Psoas muscle (tissue), 7 donors: ENCODE measurements at regions not wholly inside any gene's neighbourhood (a gene's known extent, or its start where the extent isn't known, plus 50 kb on each side); places are given as distances from the start of the nearest gene placed in this dataset.

Experiments used
- ATAC-seq, 4 donors: fragments of 200-7000 bp; cut with Tn5 transposase; one replicate each; pipeline ENCODE4 v1.9.1; 2020; ENCODE audit warnings: moderate library complexity in 3 of 4, mild to moderate bottlenecking in 2 of 4
- DNase-seq, 2 donors: peaks; one replicate each; pipeline ENCODE4 v3.0.0-alpha.2; 2020
- H3K27ac ChIP-seq: fragments of 200-600 bp; one replicate; pipeline ENCODE4 v1.8.0; 2022
- H3K27me3 ChIP-seq, 3 donors: fragments of 200-600 bp in 1 of 3; one replicate each; pipeline versions ENCODE4 v1.6.1 to v1.8.0; 2013 to 2022; ENCODE audit warnings: low read length in 2 of 3, mild to moderate bottlenecking in 2 of 3, moderate library complexity in 1 of 3; ENCODE audit not compliant: insufficient read depth in 3 of 3
- H3K36me3 ChIP-seq, 2 donors: fragments of 200-600 bp in 1 of 2; one replicate each; pipeline versions ENCODE4 v1.6.1 to v1.8.0; 2013 to 2022; ENCODE audit warnings: low read depth in 1 of 2, mild to moderate bottlenecking in 1 of 2, moderate library complexity in 1 of 2; ENCODE audit not compliant: insufficient read depth in 1 of 2
- H3K4me1 ChIP-seq: fragments of 200-600 bp; one replicate; pipeline ENCODE4 v1.8.0; 2022
- H3K4me3 ChIP-seq: fragments of 200-600 bp; one replicate; pipeline ENCODE4 v1.8.0; 2022; ENCODE audit warnings: mild to moderate bottlenecking
- H3K9me3 ChIP-seq: fragments of 200-600 bp; one replicate; pipeline ENCODE4 v1.8.0; 2022
- WGBS, 3 donors: extraction: QIAGEN DNeasy Blood & Tissue Kit; methylation state at CpG; one replicate each; pipeline versions ENCODE4 v1.1.6 to v1.1.7; 2013; 5-methylcytosine and 5-hydroxymethylcytosine counted together
- intact Hi-C, 2 donors: fragments of 100-400 bp; cut with DNase I; formaldehyde crosslinking; loops; one replicate each; pipeline versions ENCODE4 v1.11.0 to v1.14.2; 2022
- TF ChIP-seq, protein P1 (sequence below): fragments of 200-600 bp; IDR thresholded peaks from one replicate; pipeline ENCODE4 v1.8.0; 2022; ENCODE audit warnings: antibody characterized with exemption
- donor health status: healthy with polysubstance abuse.
- donor health status: DM: no; HTN: no; CAD: no; lungs with moderate emphysema.
- donor health status: Bipolar disorder and iron deficiency.
- donor health status: healthy.
- donor health status: DM: yes; HTN: yes; CAD: no.
- donor health status: DM: no; HTN: no; CAD: no.
- donor health status: DM: yes; HTN: yes; CAD: no.

- no peaks in the 10 kb centered on the region for H3K36me3 ChIP-seq
- intact Hi-C loops, result no loop called here
- ATAC-seq, result no peak
- TF ChIP-seq, protein P1, sequence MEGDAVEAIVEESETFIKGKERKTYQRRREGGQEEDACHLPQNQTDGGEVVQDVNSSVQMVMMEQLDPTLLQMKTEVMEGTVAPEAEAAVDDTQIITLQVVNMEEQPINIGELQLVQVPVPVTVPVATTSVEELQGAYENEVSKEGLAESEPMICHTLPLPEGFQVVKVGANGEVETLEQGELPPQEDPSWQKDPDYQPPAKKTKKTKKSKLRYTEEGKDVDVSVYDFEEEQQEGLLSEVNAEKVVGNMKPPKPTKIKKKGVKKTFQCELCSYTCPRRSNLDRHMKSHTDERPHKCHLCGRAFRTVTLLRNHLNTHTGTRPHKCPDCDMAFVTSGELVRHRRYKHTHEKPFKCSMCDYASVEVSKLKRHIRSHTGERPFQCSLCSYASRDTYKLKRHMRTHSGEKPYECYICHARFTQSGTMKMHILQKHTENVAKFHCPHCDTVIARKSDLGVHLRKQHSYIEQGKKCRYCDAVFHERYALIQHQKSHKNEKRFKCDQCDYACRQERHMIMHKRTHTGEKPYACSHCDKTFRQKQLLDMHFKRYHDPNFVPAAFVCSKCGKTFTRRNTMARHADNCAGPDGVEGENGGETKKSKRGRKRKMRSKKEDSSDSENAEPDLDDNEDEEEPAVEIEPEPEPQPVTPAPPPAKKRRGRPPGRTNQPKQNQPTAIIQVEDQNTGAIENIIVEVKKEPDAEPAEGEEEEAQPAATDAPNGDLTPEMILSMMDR, result no peak
- H3K27ac ChIP-seq, result no peak overlapping the region
- no peaks in the 10 kb centered on the region for H3K4me1 ChIP-seq
- no peak for DNase-seq
- H3K9me3 ChIP-seq, result no peaks in the 10 kb centered on the region
- H3K27me3 ChIP-seq, result peaks cover 0 to 1% (median 0%) of the 10 kb centered on the region in 3 donors
- no peak overlapping the region for H3K4me3 ChIP-seq
- WGBS, 3 donors, result 93 to 98% (median 96%) methylated on average over 2 of the region's 2 CpGs
These were observed 211.0 kb upstream of the DDI1 start for GRCh38 chr11:103825469-103825868.

- Histone ChIP-seq H3K36me3 (no peaks in the 10 kb centered on the region), H3K9me3 (no peaks in the 10 kb centered on the region), H3K4me3 (no peak overlapping the region), H3K4me1 (no peaks in the 10 kb centered on the region), H3K27me3 (peaks cover 0 to 1% (median 0%) of the 10 kb centered on the region in 3 donors), H3K27ac (no peak overlapping the region)
- TF ChIP-seq, protein P1, result no peak
- 36 to 52% (median 42%) methylated on average over 1 of the region's 1 CpG for WGBS, 3 donors
- DNase-seq (no peak), ATAC-seq (no peak)
- intact Hi-C loops, result no loop called here
These were observed 209.6 kb upstream of the DDI1 start for GRCh38 chr11:103826856-103827255.

DNA sequence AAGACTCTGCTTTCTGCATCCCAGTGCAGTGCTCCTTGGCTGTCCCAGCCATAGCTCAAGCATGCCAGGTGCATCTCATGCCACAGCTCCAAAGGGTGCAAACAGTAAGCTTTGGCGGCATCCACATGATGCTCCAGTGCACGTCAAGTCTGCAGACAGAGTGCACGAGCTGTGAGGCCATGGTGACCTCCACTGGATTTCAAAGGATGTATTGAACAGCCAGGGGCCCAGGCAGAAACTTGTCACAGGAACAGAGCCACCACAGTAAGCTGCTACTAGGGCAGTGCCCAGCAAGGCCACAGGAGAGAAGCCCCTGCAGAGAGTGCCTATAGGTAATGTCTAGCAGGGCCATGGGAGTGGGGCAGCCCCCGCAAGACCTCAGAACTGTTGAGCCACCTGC lies 206.8 kb upstream of the DDI1 start:
- no peaks in the 10 kb centered on the region for H3K4me1 ChIP-seq
- H3K9me3 ChIP-seq, result no peaks in the 10 kb centered on the region
- H3K27ac ChIP-seq, result no peak overlapping the region
- DNase-seq, result no peak
- 90 to 95% (median 95%) methylated on average over 4 of the region's 4 CpGs for WGBS, 3 donors
- TF ChIP-seq, protein P1, result no peak
- no peak for ATAC-seq
- H3K36me3 ChIP-seq, result no peaks in the 10 kb centered on the region
- H3K27me3 ChIP-seq, result peaks cover 0 to 1% (median 0%) of the 10 kb centered on the region in 3 donors
- intact Hi-C loops, result no loop called here
- H3K4me3 ChIP-seq, result no peak overlapping the region

GRCh38 chr11:103830205-103830604 lies 206.2 kb upstream of the DDI1 start:
- intact Hi-C loops, result no loop called here
- H3K4me3 ChIP-seq, result no peak overlapping the region
- no peak for ATAC-seq
- no peak for DNase-seq
- no peak overlapping the region for H3K27ac ChIP-seq
- no peaks in the 10 kb centered on the region for H3K36me3 ChIP-seq
- H3K27me3 ChIP-seq, result peaks cover 0 to 1% (median 0%) of the 10 kb centered on the region in 3 donors
- WGBS, 3 donors, result 0 to 90% (median 48%) methylated on average over 1 of the region's 1 CpG
- H3K4me1 ChIP-seq, result no peaks in the 10 kb centered on the region
- TF ChIP-seq, protein P1, result no peak
- no peaks in the 10 kb centered on the region for H3K9me3 ChIP-seq

DNA sequence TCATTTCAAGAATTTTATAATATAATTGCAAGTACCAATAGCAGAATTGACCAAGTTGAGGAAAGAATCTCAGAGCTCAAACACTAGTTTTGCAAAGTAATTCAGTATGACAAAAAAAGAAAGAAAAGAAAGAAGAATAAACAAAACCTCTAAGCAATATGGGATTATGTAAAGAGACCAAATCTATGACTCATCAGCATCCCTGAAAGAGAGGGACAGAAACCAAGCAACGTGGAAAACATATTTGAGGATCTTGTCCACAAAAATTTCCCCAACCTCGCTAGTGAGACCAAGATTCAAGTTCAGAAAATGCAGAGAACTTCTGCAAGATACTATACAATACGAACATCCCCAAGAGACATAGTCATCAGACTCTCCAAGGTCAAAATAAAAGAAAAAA lies 203.7 kb upstream of the DDI1 start:
- Histone ChIP-seq H3K9me3 (no peaks in the 10 kb centered on the region), H3K36me3 (no peaks in the 10 kb centered on the region), H3K4me1 (no peaks in the 10 kb centered on the region), H3K27ac (no peak overlapping the region), H3K27me3 (peaks cover 0 to 1% (median 0%) of the 10 kb centered on the region in 3 donors), H3K4me3 (no peak overlapping the region)
- TF ChIP-seq, protein P1, result no peak
- ATAC-seq (no peak), DNase-seq (no peak)
- intact Hi-C loops, result no loop called here
- 80 to 83% (median 80%) methylated on average over 3 of the region's 3 CpGs for WGBS, 3 donors
